ENCODE measurements at regions not wholly inside any gene's neighbourhood (a gene's known extent, or its start where the extent isn't known, plus 50 kb on each side); places are given as distances from the start of the nearest gene placed in this dataset.
"Not testable (repeated sequence)": the region's sequence is repeated elsewhere in the genome, so short reads cannot be mapped to it uniquely, and the experiment has no call there.

- H3K4me3 ChIP-seq, result no peak overlapping the region
- no peaks in the 10 kb centered on the region for H3K36me3 ChIP-seq
- TF ChIP-seq POLR2A (IDR thresholded peaks at IDR 0.05) (no peak), CTCF (IDR thresholded peaks at IDR 0.05) (no peak)
- no peaks in the 10 kb centered on the region for H3K27me3 ChIP-seq
- H3K27ac ChIP-seq, result no peak overlapping the region
- no peak for DNase-seq
- no peaks in the 10 kb centered on the region for H3K4me1 ChIP-seq
- intact Hi-C loops (cut with DNase I; ENCODE audit: low total_unique reads), result no loop called here
- no peaks in the 10 kb centered on the region for H3K9me3 ChIP-seq
These were observed 521.7 kb downstream of the HINT1 start for GRCh38 chr5:130643321-130643720.

GRCh38 chr5:130642461-130642860, 522.6 kb downstream of the HINT1 start:
- Histone ChIP-seq H3K27me3 (no peaks in the 10 kb centered on the region), H3K27ac (no peak overlapping the region), H3K9me3 (no peaks in the 10 kb centered on the region), H3K4me1 (no peaks in the 10 kb centered on the region), H3K4me3 (no peak overlapping the region), H3K36me3 (no peaks in the 10 kb centered on the region)
- intact Hi-C loops (cut with DNase I; ENCODE audit: low total_unique reads), result no loop called here
- DNase-seq, result no peak
- TF ChIP-seq CTCF (IDR thresholded peaks at IDR 0.05), result no peak
- TF ChIP-seq POLR2A (IDR thresholded peaks at IDR 0.05), result no peak

GRCh38 chr5:130627145-130627544, 537.9 kb downstream of the HINT1 start:
- Histone ChIP-seq H3K36me3 (no peaks in the 10 kb centered on the region), H3K27me3 (no peaks in the 10 kb centered on the region), H3K9me3 (peaks cover 0 to 3% of the 10 kb centered on the region in 2 donors), H3K4me3 (no peak overlapping the region), H3K4me1 (no peaks in the 10 kb centered on the region), H3K27ac (no peak overlapping the region)
- no peak for DNase-seq
- no peak for TF ChIP-seq POLR2A (IDR thresholded peaks at IDR 0.05)
- intact Hi-C loops (cut with DNase I; ENCODE audit: low total_unique reads), result no loop called here

- no peak for DNase-seq
- H3K27me3 ChIP-seq, result no peaks in the 10 kb centered on the region
- intact Hi-C loops (cut with DNase I; ENCODE audit: low total_unique reads), result no loop called here
- H3K27ac ChIP-seq, result no peak overlapping the region
- no peaks in the 10 kb centered on the region for H3K36me3 ChIP-seq
- H3K9me3 ChIP-seq, result no peaks in the 10 kb centered on the region
- no peak for TF ChIP-seq CTCF (IDR thresholded peaks at IDR 0.05)
- no peak for TF ChIP-seq POLR2A (IDR thresholded peaks at IDR 0.05)
- no peaks in the 10 kb centered on the region for H3K4me1 ChIP-seq
- no peak overlapping the region for H3K4me3 ChIP-seq
These were observed 540.3 kb downstream of the HINT1 start for GRCh38 chr5:130624805-130625204.

GRCh38 chr5:130616161-130616560, 548.9 kb downstream of the HINT1 start:
- Histone ChIP-seq H3K27ac (no peak overlapping the region), H3K4me3 (no peak overlapping the region), H3K27me3 (no peaks in the 10 kb centered on the region), H3K36me3 (no peaks in the 10 kb centered on the region), H3K9me3 (no peaks in the 10 kb centered on the region), H3K4me1 (no peaks in the 10 kb centered on the region)
- intact Hi-C loops (cut with DNase I; ENCODE audit: low total_unique reads), result no loop called here
- TF ChIP-seq POLR2A (IDR thresholded peaks at IDR 0.05) (no peak), CTCF (IDR thresholded peaks at IDR 0.05) (no peak)
- no peak for DNase-seq

- Histone ChIP-seq H3K4me1 (no peaks in the 10 kb centered on the region), H3K36me3 (no peaks in the 10 kb centered on the region), H3K27me3 (no peaks in the 10 kb centered on the region), H3K4me3 (no peak overlapping the region), H3K27ac (no peak overlapping the region), H3K9me3 (no peaks in the 10 kb centered on the region)
- intact Hi-C loops (cut with DNase I; ENCODE audit: low total_unique reads), result no loop called here
- DNase-seq, result no peak
- TF ChIP-seq CTCF (IDR thresholded peaks at IDR 0.05) (no peak), POLR2A (IDR thresholded peaks at IDR 0.05) (no peak)
These were observed 559.8 kb downstream of the HINT1 start for GRCh38 chr5:130605234-130605633.

GRCh38 chr5:130596647-130597046, 568.4 kb downstream of the HINT1 start:
- H3K27ac ChIP-seq; H3K27me3 ChIP-seq; H3K4me1 ChIP-seq; H3K36me3 ChIP-seq; H3K9me3 ChIP-seq; H3K4me3 ChIP-seq; DNase-seq; intact Hi-C loops (cut with DNase I; ENCODE audit: low total_unique reads): not testable (repeated sequence)

All from uterus (tissue), 3 donors.